HS-27A (cell line): ENCODE measurements at regions not wholly inside any gene's neighbourhood (a gene's known extent, or its start where the extent isn't known, plus 50 kb on each side); places are given as distances from the start of the nearest gene placed in this dataset.

Source experiments
- DNase-seq: peaks from one replicate; pipeline ENCODE4 v3.0.0-alpha.2; 2012; ENCODE audit warnings: low read depth, missing footprints

DNA sequence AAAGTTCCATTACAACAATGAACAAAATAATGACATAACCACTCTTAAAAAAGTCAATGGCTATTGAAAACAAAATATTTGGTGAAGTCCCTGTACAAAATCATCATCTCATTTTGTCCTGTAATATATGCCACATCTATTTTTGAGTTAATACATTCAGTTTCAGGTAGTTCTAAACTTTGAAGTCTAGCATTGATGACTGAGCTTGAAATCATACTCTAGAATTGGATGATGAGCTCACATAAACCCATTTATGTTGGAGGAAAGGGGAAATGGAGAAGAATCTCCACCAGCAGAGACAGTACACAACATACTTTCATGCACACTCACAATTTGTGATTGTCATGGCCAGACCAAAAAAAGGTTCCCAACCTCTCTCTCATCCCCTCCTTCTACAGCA, 371.1 kb upstream of the NR3C2 start:
- DNase-seq = no peak

- no peak for DNase-seq
These were observed 369.9 kb upstream of the NR3C2 start for GRCh38 chr4:148812101-148812500.

DNA sequence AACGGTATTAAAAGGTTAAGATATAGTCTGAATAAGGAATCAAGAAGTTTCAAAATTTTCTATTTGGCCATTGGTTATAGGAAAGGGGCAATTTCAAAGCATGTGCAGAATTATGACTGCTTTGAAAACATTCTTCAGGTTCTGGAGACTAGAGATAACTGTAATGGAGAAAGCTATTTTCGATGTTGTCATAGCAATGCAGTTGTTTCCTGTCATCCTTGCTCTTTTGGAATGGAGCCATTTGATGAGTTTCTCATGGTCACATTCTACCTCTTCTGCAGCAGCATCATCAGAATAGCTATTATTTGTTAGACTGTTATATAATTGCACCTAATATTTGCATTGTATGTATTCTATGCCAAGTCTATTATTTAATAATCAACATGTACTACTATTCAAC, 368.2 kb upstream of the NR3C2 start:
- no peak for DNase-seq

DNA sequence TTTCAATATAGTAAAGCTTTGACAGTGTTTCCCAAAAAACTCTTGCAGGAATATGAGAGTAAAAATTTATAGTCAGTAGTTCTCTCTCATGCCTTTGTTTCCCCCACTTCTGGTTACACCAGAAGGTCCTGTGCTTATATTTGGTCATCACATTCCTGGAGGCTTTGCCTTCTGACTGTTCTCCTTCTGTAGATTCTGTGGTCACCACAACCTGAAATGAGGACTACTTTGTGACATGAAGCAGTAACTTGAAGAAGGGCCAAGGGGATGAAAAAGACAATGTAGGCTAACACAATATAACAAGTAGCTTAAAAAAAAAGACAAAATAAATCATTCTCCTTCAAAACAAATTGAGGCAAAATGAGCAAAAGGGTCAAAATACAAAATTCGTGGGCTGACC, 366.2 kb upstream of the NR3C2 start:
- no peak for DNase-seq

- DNase-seq = no peak
These were observed 358.7 kb upstream of the NR3C2 start for GRCh38 chr4:148800940-148801339.

GRCh38 chr4:148800336-148800885, 358.2 kb upstream of the NR3C2 start:
- DNase-seq = no peak

DNA sequence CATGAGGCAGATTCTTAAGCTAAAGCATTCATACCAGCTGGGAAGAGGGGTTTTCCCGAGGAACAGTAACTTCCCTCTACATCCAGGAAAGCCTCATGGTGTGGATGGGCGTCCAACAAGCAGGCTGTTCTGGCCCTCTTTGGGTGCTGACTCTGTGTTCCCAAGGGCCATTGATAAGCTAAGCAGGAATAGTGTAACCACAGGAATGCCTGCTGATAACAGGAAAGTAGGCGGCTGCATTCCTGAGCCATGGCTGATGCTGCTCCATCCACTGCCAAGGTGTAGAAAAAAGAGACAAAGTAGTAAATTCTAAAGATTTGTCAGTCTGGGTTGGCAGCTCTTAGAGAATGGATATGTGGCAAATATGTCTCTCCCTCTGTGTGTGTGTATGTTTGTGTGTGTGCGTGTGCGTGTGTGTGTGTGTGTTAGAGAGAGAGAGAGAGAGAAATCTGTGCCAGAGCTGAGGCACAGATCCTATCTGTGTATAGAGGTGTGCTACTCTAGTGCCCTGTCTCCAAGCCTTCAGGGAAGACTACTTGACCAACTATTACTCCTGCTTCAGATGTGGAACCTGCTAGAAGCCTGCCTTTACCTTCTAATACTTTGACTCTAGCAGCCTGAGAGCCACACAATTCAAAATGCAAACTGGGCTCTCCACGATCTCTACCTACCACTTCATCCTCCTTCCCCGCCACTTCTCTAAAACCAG, 353.1 kb upstream of the NR3C2 start:
- peak; percentile 87 for DNase-seq

- DNase-seq = no peak
These were observed 351.0 kb upstream of the NR3C2 start for GRCh38 chr4:148793221-148793620.

DNA sequence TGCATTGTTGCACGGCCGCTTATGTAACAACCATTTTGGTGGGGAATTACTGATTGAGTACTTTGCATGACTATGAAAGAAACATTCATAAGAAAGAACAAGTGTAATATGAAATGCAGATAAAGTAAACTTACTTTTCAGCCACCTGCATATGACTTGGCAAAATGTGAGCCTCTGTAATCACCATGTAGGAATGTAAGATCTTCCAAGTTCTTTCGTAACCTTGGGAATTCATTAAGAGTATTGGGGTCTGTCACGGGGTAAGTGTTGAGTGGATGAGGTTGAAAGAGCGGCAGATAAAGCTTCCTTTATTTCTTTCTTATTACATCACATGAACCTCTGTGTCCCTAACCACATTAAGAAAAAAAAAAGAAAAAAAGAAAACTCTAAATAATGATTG, 348.5 kb upstream of the NR3C2 start:
- peak; percentile 64 for DNase-seq

GRCh38 chr4:148790246-148790645, 348.0 kb upstream of the NR3C2 start:
- no peak for DNase-seq

- DNase-seq = no peak
These were observed 345.7 kb upstream of the NR3C2 start for GRCh38 chr4:148787831-148788477.

GRCh38 chr4:148787285-148787684, 345.1 kb upstream of the NR3C2 start:
- DNase-seq = no peak

DNA sequence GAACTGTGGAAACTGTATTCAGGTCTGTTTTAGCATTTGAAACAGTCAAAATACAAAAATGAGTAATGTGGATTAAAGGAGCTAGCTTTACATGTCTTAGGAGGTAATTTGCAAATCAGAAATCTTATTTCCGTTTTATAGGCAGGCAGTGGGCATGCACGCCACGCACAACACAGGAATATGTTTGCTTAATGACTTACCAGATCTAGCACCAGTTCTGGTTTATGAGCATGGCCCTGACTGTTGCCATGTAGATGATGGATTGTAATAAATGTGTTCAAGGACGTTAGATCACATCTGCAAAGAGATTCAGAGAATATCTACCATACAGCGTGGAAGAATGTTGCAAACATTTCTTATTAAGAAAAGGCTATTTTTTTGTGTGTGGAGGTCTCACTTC, 344.5 kb upstream of the NR3C2 start:
- no peak for DNase-seq

GRCh38 chr4:148782284-148782683, 340.1 kb upstream of the NR3C2 start:
- no peak for DNase-seq

GRCh38 chr4:148780426-148781005, 338.3 kb upstream of the NR3C2 start:
- DNase-seq = no peak

DNA sequence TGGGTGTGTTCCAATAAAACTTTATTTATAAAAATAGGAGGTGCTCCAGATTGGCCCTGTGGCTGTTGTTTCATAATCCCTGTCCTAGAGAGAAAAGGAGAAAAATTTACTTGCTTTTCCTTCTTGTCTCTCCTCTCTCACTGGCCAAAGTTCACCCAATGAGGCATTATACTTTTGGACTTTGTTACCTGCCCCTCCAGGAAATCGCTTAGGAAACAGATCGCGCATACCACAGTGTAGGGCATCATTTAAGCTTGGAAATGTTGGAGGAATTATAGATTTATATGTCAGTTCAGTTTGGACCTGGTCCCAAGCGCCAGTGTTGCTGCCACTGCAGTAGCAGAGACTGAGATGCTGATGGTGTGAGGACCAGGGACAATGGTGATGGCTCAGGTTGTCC, 337.6 kb upstream of the NR3C2 start:
- DNase-seq = no peak

- no peak for DNase-seq
These were observed 336.9 kb upstream of the NR3C2 start for GRCh38 chr4:148778980-148779675.

DNA sequence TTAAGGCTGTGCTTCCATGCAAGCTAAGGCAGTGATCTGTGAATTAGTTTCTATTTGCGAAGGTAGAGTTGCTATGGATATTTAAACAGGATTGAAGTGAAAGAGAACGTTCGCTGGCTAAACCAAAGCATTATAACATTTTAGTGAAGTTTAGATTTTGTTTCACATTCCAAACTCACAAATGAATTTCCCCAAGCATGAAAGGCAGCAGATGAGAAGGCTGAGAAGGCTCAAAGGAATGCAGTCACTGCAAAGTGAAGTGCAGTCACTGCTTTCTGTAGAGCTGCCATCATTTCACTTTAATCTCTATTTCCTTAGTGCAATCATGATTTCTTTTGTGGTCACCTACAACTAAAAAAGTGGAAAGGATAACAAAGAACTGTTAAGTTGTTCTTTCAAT, 334.7 kb upstream of the NR3C2 start:
- DNase-seq = peak; percentile 77

DNA sequence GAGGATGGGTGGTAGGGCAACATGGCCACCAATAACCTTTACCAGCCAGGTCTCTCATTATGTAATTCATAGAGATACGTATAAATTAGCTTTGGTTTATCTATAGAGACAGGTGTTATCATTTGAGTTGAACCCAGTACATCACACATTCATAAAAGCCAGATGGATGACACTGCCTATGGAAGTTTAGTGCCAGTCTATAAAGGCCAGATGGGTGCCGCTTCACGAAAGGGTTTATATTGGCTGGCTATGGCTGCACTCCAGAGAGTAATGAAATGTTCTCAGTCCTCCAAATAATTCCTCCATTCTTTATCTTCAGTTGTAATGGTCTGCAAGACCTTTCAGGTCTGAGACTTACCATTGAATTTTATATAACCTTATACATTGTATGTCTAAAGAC, 331.9 kb upstream of the NR3C2 start:
- no peak for DNase-seq

- DNase-seq = no peak
These were observed 331.1 kb upstream of the NR3C2 start for GRCh38 chr4:148773313-148773712.

DNA sequence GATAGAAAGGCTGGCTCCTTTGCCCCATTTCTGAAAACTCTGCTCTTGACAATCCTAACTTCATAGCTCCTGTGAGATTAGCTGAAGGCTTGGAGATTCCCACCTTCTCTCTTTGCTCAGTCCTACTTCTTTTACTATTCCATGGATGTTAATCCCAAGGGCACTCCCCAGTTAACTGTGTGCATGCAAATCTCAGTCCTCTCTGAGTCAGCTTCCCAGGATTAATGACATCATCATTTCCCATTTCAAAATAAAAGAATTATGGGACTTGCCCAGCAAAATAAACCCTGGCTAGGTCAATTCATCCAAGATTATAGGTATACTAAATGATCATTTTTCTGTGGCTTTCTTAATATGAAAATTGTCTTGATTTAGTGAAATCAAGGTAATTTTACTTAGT, 328.6 kb upstream of the NR3C2 start:
- DNase-seq = no peak

- DNase-seq = no peak
These were observed 328.2 kb upstream of the NR3C2 start for GRCh38 chr4:148770377-148770776.

DNA sequence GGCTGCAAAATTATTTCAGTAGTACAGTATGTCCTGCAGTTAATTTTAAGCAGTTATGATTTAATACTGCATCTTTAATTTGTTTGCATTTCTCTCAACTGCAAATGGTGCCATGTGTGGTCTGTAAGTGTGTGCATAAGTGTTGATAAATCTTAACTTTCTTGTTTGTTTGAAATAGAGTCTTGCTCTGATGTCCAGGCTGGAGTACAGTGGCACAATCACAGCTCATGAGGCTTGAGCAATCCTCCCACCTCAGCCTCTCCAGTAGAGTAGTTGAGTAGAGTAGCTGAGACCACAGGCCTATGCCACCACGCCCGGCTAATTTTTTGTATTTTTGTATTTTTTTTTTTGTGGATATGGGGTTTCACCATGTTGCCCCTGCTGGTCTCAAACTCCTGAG, 322.5 kb upstream of the NR3C2 start:
- no peak for DNase-seq
